Natural killer cell (primary cell): ENCODE measurements at regions not wholly inside any gene's neighbourhood (a gene's known extent, or its start where the extent isn't known, plus 50 kb on each side); places are given as distances from the start of the nearest gene placed in this dataset.

Experiments used
- ATAC-seq, 3 donors: fragments of 150-1000 bp in 2 of 3; fragments of 200-7000 bp in 1 of 3; cut with Tn5 transposase; 1 replicate in 1 of 3; 2 replicates in 2 of 3; pipeline ENCODE4 v1.10.0; 2021; ENCODE audit warnings: mild to moderate bottlenecking in 2 of 3, moderate library complexity in 2 of 3
- DNase-seq, 2 donors: peaks; one replicate each; pipeline versions ENCODE4 v3.0.0 to v3.0.0-alpha.2; 2013 to 2021; ENCODE audit warnings: mixed read lengths in 1 of 2
- H3K27ac ChIP-seq: one replicate; pipeline ENCODE4 v1.5.1; 2013; ENCODE audit warnings: mild to moderate bottlenecking, low read length
- H3K27me3 ChIP-seq: one replicate; pipeline ENCODE4 v1.6.1; 2013; ENCODE audit warnings: low read length; ENCODE audit not compliant: control insufficient read depth, insufficient read depth
- H3K36me3 ChIP-seq: one replicate; pipeline ENCODE4 v1.6.1; 2013; ENCODE audit warnings: low read length; ENCODE audit not compliant: control insufficient read depth, insufficient read depth
- H3K4me1 ChIP-seq: one replicate; pipeline ENCODE4 v1.6.1; 2013; ENCODE audit warnings: low read length; ENCODE audit not compliant: control insufficient read depth, insufficient read depth
- H3K4me3 ChIP-seq: one replicate; pipeline ENCODE4 v1.5.1; 2013; ENCODE audit warnings: low read length
- H3K9me3 ChIP-seq: one replicate; pipeline ENCODE4 v1.6.1; 2013; ENCODE audit warnings: low read length; ENCODE audit not compliant: control insufficient read depth, insufficient read depth
- H3K27ac Mint-ChIP-seq, 2 donors: one replicate each; pipeline ENCODE4 v1.8.0; 2022; ENCODE audit warnings: mild to moderate bottlenecking in 2 of 2, mixed read lengths in 2 of 2, moderate library complexity in 1 of 2
- H3K27me3 Mint-ChIP-seq, 2 donors: one replicate each; pipeline ENCODE4 v1.8.0; 2022; ENCODE audit warnings: low read depth in 2 of 2, mixed read lengths in 2 of 2
- H3K36me3 Mint-ChIP-seq: one replicate; pipeline ENCODE4 v1.8.0; 2022; ENCODE audit warnings: mixed read lengths
- H3K4me1 Mint-ChIP-seq, 2 donors: one replicate each; pipeline ENCODE4 v1.8.0; 2022; ENCODE audit warnings: mixed read lengths in 2 of 2
- H3K4me3 Mint-ChIP-seq: one replicate; pipeline ENCODE4 v1.8.0; 2022; ENCODE audit warnings: mild to moderate bottlenecking, moderate library complexity, mixed read lengths
- H3K9me3 Mint-ChIP-seq, 2 donors: one replicate each; pipeline ENCODE4 v1.8.0; 2022; ENCODE audit warnings: mixed read lengths in 2 of 2
- WGBS: methylation state at CpG from one replicate; pipeline ENCODE4 v1.1.7; 2013; ENCODE audit warnings: missing lambda C conversion rate; ENCODE audit not compliant: insufficient coverage; 5-methylcytosine and 5-hydroxymethylcytosine counted together
- intact Hi-C: fragments of 100-400 bp; cut with micrococcal nuclease; formaldehyde crosslinking; loops from one replicate; pipeline ENCODE4 v1.14.2; 2022
- TF ChIP-seq, protein P1 (sequence below): fragments of 200-600 bp; IDR thresholded peaks from one replicate; pipeline ENCODE4 v1.8.0; 2022; ENCODE audit warnings: antibody characterized with exemption

DNA sequence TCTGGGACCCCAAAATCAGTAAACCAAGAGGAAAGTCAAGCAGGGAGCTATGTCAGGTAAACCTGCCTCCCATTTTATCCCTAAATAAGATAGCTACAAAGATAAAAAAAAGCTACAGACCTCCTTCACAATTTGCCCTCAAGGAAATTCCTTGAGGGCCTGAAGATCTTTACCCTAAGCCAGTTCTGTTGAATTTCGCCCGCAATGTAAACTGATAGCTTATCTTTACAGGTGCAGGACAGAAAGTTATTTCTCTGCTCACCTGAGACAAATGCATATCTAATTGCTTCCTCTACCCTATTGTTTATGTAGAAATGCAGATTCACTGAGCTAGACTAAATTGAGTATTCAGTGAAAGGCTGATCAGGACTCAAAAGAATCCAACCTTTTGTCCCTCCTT, 153.4 kb upstream of the CHRM3 start:
- TF ChIP-seq, protein P1, sequence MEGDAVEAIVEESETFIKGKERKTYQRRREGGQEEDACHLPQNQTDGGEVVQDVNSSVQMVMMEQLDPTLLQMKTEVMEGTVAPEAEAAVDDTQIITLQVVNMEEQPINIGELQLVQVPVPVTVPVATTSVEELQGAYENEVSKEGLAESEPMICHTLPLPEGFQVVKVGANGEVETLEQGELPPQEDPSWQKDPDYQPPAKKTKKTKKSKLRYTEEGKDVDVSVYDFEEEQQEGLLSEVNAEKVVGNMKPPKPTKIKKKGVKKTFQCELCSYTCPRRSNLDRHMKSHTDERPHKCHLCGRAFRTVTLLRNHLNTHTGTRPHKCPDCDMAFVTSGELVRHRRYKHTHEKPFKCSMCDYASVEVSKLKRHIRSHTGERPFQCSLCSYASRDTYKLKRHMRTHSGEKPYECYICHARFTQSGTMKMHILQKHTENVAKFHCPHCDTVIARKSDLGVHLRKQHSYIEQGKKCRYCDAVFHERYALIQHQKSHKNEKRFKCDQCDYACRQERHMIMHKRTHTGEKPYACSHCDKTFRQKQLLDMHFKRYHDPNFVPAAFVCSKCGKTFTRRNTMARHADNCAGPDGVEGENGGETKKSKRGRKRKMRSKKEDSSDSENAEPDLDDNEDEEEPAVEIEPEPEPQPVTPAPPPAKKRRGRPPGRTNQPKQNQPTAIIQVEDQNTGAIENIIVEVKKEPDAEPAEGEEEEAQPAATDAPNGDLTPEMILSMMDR = no peak
- no peak for DNase-seq
- no peak overlapping the region for H3K27ac ChIP-seq
- H3K27me3 ChIP-seq = no peaks in the 10 kb centered on the region
- Mint-ChIP-seq H3K36me3 (no peaks in the 10 kb centered on the region), H3K9me3 (peaks cover 9 to 16% of the 10 kb centered on the region in 2 donors), H3K27me3 (no peaks in the 10 kb centered on the region), H3K4me1 (no peaks in the 10 kb centered on the region), H3K4me3 (no peak overlapping the region), H3K27ac (no peak overlapping the region)
- H3K36me3 ChIP-seq = no peaks in the 10 kb centered on the region
- intact Hi-C loops = no loop called here
- no peak for ATAC-seq
- H3K9me3 ChIP-seq = no peaks in the 10 kb centered on the region
- H3K4me3 ChIP-seq = no peak overlapping the region
- WGBS = 90% methylated on average over 2 of the region's 2 CpGs
- no peaks in the 10 kb centered on the region for H3K4me1 ChIP-seq

GRCh38 chr1:239228451-239228850, 157.9 kb upstream of the CHRM3 start:
- Histone ChIP-seq H3K4me1 (no peaks in the 10 kb centered on the region), H3K27me3 (no peaks in the 10 kb centered on the region), H3K36me3 (no peaks in the 10 kb centered on the region), H3K27ac (no peak overlapping the region), H3K9me3 (peaks cover 7% of the 10 kb centered on the region), H3K4me3 (no peak overlapping the region)
- intact Hi-C loops = no loop called here
- ATAC-seq (no peak), DNase-seq (no peak)
- H3K27me3 Mint-ChIP-seq = no peaks in the 10 kb centered on the region
- peaks cover 9% of the 10 kb centered on the region for H3K36me3 Mint-ChIP-seq
- H3K9me3 Mint-ChIP-seq = peaks cover 19 to 30% of the 10 kb centered on the region in 2 donors
- TF ChIP-seq, protein P1 = no peak
- no peak overlapping the region for H3K27ac Mint-ChIP-seq
- H3K4me3 Mint-ChIP-seq = no peak overlapping the region
- H3K4me1 Mint-ChIP-seq = no peaks in the 10 kb centered on the region

- ATAC-seq = no peak
- H3K36me3 ChIP-seq = no peaks in the 10 kb centered on the region
- H3K9me3 ChIP-seq = peaks cover 7% of the 10 kb centered on the region
- Mint-ChIP-seq H3K4me1 (no peaks in the 10 kb centered on the region), H3K36me3 (peaks cover 14% of the 10 kb centered on the region), H3K27me3 (no peaks in the 10 kb centered on the region), H3K27ac (no peak overlapping the region), H3K4me3 (no peak overlapping the region), H3K9me3 (peaks cover 18 to 36% of the 10 kb centered on the region in 2 donors)
- DNase-seq = no peak
- intact Hi-C loops = no loop called here
- H3K4me1 ChIP-seq = no peaks in the 10 kb centered on the region
- no peaks in the 10 kb centered on the region for H3K27me3 ChIP-seq
- TF ChIP-seq, protein P1 = no peak
- WGBS = 75% methylated on average over 1 of the region's 2 CpGs
- H3K27ac ChIP-seq = no peak overlapping the region
- H3K4me3 ChIP-seq = no peak overlapping the region
Measured at GRCh38 chr1:239225396-239225795, 161.0 kb upstream of the CHRM3 start.

DNA sequence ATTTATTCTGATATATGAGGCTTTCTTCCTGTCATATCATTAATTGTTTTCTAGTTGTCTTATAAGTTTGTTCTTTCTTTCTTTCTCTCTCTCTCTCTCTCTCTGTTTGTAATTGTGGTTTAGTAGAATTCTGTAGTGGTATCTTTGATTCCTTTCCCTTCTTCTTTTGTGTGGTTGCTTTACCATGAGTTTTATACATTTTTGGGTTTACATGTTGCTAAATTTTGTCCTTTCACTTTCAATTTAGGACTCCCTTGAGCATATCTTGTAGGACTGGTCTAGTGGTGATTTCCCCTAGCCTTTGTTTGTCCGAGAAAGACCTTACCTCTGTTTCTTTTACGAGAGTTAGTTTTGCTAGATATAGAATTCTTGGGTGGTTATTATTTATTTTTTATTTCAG, 162.3 kb upstream of the CHRM3 start:
- Mint-ChIP-seq H3K36me3 (peaks cover 14% of the 10 kb centered on the region), H3K4me3 (no peak overlapping the region), H3K4me1 (no peaks in the 10 kb centered on the region), H3K27me3 (no peaks in the 10 kb centered on the region), H3K27ac (no peak overlapping the region), H3K9me3 (peaks cover 13 to 31% of the 10 kb centered on the region in 2 donors)
- H3K36me3 ChIP-seq = no peaks in the 10 kb centered on the region
- DNase-seq (no peak), ATAC-seq (no peak)
- H3K27ac ChIP-seq = no peak overlapping the region
- no peak overlapping the region for H3K4me3 ChIP-seq
- H3K9me3 ChIP-seq = peaks cover 7% of the 10 kb centered on the region
- no peaks in the 10 kb centered on the region for H3K4me1 ChIP-seq
- intact Hi-C loops = no loop called here
- TF ChIP-seq, protein P1 = no peak
- 53% methylated on average over 2 of the region's 2 CpGs for WGBS
- no peaks in the 10 kb centered on the region for H3K27me3 ChIP-seq
